GM12865 (cell line): ENCODE measurements at regions not wholly inside any gene's neighbourhood (a gene's known extent, or its start where the extent isn't known, plus 50 kb on each side); places are given as distances from the start of the nearest gene placed in this dataset.

ENCODE experiments used
- DNase-seq: peaks from one replicate; pipeline ENCODE4 v3.0.0; 2010; ENCODE audit warnings: low read depth
- H3K4me3 ChIP-seq: 2 replicates; pipeline ENCODE4 v1.5.1; 2011; ENCODE audit warnings: mild to moderate bottlenecking, low read depth, low read length, control low read depth
- CTCF ChIP-seq: IDR thresholded peaks from 2 replicates; pipeline ENCODE4 v1.5.1; 2011; ENCODE audit warnings: low read length, control low read depth, low read depth, inconsistent platforms; ENCODE audit not compliant: insufficient read depth; ENCODE audit errors: missing control alignments

GRCh38 chr6:133055441-133055966 is 185.7 kb upstream of the EYA4 start:
- no peak for DNase-seq
- TF ChIP-seq CTCF: no peak
- H3K4me3 ChIP-seq: no peak overlapping the region

GRCh38 chr6:133057352-133057751 is 183.8 kb upstream of the EYA4 start:
- no peak overlapping the region for H3K4me3 ChIP-seq
- no peak for DNase-seq
- TF ChIP-seq CTCF: no peak

GRCh38 chr6:133062077-133062476 is 179.1 kb upstream of the EYA4 start:
- TF ChIP-seq CTCF: no peak
- no peak overlapping the region for H3K4me3 ChIP-seq
- DNase-seq: no peak

GRCh38 chr6:133062696-133063306 is 178.4 kb upstream of the EYA4 start:
- no peak for DNase-seq
- TF ChIP-seq CTCF: no peak
- no peak overlapping the region for H3K4me3 ChIP-seq

GRCh38 chr6:133067960-133068359 is 173.2 kb upstream of the EYA4 start:
- TF ChIP-seq CTCF: no peak
- DNase-seq: no peak
- H3K4me3 ChIP-seq: no peak overlapping the region

- H3K4me3 ChIP-seq: no peak overlapping the region
- TF ChIP-seq CTCF: no peak
- no peak for DNase-seq
Observed at GRCh38 chr6:133070410-133071043, 170.6 kb upstream of the EYA4 start.
